ENCODE measurements at regions not wholly inside any gene's neighbourhood (a gene's known extent, or its start where the extent isn't known, plus 50 kb on each side); places are given as distances from the start of the nearest gene placed in this dataset.

DNA sequence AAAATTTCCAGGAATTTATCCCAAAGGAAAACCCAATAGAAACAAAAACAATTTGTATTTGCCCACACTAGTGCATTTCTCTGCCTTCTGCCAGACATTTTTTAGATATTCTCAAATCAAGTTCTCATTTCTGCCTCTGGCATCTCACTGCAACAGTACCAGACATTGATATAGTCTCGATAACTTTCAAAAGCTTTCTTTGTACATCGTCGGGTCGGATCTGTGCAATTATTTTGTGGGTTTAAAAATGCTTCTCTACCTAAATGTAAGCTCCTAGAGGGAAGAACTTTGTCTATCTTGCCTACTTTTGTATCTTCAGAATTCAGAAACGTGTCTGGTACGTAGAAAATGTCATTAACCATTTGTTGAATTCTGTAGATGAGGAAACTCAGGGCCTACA is 125.5 kb upstream of the LIFR start:
- TF ChIP-seq, protein P1, sequence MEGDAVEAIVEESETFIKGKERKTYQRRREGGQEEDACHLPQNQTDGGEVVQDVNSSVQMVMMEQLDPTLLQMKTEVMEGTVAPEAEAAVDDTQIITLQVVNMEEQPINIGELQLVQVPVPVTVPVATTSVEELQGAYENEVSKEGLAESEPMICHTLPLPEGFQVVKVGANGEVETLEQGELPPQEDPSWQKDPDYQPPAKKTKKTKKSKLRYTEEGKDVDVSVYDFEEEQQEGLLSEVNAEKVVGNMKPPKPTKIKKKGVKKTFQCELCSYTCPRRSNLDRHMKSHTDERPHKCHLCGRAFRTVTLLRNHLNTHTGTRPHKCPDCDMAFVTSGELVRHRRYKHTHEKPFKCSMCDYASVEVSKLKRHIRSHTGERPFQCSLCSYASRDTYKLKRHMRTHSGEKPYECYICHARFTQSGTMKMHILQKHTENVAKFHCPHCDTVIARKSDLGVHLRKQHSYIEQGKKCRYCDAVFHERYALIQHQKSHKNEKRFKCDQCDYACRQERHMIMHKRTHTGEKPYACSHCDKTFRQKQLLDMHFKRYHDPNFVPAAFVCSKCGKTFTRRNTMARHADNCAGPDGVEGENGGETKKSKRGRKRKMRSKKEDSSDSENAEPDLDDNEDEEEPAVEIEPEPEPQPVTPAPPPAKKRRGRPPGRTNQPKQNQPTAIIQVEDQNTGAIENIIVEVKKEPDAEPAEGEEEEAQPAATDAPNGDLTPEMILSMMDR (IDR thresholded peaks at IDR 0.05 in 4 of 5, conservative IDR thresholded peaks at IDR 0.05 in 1 of 5) = no peak
- no peak for TF ChIP-seq POLR2A (IDR thresholded peaks at IDR 0.05)
